Embryonic facial prominence (tissue), 1 donor: ENCODE measurements at regions not wholly inside any gene's neighbourhood (a gene's known extent, or its start where the extent isn't known, plus 50 kb on each side); places are given as distances from the start of the nearest gene placed in this dataset.
"Not testable (repeated sequence)": the region's sequence is repeated elsewhere in the genome, so short reads cannot be mapped to it uniquely, and the experiment has no call there.

ENCODE experiments used
- DNase-seq: peaks from one replicate; pipeline ENCODE4 v3.0.0-alpha.2; 2016; ENCODE audit errors: extremely low spot score

DNA sequence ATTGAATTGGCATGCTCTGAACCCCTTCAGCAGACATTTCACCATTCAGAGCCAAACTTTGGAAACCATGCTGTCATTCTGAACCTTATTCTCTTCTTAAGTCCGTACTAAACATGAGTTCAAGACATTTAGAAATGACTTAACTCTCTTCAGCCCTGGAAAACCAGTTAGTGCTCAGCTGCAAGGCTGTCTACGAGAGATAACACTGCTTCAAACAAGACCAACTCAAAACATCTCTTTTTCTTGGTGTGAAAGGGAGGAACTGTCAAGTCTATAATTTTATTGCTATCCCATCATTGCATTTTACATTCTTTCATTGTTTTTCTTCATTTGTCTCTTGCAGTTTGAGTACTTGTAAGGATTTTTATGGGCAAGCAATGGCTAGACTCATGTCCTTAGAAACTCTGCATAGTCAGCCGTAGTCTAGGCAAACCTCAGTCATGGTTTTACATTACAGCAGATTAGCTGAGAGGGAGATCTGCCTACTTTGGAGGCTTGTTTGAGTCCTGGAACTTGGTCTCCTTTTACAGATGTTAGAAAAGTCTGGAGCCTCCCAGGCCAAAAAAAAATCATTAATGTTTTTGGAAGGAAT, 120.6 kb upstream of the JADE1 start:
- DNase-seq: no peak

DNA sequence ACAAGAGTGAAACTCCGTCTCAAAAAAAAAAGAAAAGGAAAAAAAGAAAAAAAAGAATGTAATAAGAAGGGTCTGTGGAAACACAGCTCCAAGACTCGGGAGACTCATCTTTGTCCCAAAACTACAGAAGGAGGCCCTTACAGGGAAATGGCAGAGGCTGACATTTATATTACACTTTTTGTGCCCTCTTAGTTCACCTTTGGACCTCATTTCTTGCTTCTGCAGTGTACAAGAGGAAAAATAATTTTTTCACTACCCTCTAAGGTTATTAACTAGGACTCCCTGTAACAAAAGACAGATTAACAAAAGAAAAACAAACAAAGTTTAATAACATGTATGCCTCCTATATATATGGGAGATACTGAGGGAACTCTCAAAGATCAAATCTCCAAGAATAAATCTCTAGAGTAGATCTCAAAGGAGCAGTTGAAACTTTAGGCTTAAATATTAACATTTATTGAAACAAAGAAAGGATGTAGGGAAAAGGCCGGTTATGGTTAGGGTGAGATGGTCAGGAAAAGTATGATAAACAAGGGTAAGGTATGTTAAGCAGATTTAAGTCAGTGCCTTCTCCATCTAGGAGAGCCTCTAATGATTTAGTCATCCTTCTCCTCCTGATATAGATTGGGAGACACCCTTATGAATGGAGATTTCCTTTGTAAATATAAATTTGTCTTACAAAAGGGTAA, 121.3 kb upstream of the JADE1 start:
- DNase-seq: no peak

DNA sequence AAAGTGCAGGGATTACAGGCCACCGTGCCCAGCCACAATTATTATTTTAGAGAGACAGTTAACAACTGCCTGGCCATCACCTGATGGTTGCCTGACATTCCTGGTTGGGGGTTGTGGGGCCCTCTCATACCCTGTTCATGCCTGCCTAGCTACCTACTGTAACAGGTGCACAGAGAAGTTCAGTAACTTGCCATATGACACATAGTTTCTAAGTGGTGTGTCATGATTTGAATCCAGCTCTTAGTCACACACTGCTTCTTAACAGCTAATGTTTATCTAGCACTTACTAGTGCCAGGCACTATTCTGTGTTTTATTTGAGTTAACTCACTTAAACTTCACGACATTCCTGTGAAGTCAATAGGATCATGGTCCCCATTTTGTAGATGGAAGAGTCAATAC, 122.7 kb upstream of the JADE1 start:
- no peak for DNase-seq

DNA sequence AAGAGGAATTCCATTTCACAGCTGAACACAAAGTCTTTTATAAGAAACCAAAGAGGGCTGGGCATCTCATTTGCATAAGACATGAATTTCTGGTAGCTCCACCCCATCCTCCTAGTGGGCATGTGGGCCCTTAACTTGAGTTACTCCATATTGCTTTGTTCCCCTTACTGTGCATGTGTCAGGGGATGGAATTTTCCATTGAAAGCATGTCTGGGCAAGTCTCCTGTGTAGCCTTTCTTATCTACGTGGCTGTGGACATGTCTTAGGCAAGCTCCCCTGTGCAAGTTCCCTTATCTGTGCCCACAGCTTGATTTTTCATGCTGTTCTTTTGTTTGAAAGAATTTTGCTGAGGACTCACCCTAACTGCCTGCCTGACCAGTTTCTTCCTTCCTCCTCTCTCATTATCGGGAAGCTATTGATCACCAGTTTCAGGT, 123.5 kb upstream of the JADE1 start:
- no peak for DNase-seq

DNA sequence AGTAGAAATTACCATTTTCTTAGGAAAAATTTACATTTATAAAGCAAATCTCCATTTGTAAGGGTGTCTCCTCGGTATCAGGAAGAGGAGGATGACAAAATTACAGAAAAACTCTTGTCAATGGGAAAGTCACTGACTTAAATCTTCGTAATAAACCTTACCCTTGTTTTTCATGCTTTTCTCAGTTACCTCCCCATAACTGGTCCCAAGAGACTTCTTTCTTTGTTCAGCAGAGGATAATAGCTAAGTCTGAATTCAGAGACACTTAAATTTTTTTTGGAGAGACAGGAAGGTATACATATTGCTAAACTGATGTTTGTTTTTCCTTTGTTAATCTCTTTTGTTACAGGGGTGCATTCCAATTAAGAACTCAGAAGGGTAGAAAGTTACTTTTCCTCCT, 125.5 kb upstream of the JADE1 start:
- no peak for DNase-seq

DNA sequence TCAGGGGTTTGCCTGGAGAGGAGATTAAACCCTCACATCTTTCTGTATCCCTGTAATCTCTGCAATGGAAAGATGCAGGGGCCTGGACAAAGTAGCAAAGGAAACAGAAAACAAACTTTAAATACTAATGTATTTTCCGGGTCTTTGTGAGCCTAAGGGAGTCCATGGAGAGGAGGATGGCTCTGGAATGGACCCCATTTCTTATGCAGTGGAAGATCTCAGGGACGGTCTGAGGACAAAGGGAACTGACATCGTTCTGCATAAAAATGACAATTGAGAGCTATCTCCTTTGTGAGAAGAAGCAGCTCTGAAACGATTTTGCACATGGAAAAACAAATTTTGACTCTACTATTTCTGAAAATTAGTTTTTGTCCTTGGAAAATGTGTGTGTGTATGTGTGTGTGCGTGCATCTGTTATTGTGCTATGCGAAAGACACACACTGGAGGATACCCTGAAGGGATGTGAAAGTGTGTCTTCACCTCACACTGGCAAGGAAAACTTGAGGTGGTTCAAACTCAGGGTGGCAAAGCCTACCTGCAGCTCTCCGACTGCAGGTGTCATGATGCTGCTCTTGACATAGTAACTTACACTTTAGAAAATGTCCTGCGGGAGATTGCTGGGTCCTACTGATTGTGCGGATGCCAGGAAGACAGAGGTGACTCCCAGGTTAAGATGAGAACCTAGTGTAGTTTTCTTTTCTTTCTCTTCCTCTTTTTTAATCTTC, 126.4 kb upstream of the JADE1 start:
- no peak for DNase-seq

DNA sequence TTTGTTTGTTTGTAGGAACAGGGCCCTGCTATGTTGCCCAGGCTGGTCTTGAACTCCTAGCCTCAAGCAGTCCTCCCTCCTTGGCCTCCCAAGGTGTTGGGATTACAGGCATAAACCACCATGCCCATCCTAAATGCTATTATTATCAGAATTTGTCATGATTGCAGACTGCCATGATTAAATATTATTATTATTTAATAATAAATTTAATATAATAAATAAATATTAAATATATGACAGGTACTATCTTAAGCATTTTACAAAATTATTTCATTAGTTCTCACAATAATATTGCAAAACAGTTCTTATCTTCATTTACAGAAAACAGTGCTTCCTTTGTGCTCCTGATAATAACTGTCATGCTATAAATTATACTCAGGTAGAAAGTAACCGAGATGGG, 133.4 kb upstream of the JADE1 start:
- no peak for DNase-seq

DNA sequence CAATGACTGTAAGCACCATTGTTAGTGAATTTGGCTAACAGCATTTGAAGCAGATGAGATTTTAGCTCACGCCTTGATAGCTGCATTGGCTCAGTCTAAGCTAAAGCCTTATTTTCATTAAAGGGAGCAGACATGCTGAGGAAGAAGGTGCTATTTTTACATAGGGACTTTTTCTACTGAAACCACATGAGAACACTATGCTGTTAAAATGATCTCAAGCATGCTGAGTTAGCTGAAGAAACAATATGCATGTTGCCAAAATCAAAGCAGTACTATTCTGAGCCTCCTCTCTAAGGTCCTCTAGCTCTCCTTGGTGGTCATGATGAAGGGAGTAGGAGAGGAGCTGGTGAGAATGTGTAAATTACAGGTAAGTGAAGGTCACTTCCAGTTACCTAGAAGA, 134.4 kb upstream of the JADE1 start:
- DNase-seq: no peak

DNA sequence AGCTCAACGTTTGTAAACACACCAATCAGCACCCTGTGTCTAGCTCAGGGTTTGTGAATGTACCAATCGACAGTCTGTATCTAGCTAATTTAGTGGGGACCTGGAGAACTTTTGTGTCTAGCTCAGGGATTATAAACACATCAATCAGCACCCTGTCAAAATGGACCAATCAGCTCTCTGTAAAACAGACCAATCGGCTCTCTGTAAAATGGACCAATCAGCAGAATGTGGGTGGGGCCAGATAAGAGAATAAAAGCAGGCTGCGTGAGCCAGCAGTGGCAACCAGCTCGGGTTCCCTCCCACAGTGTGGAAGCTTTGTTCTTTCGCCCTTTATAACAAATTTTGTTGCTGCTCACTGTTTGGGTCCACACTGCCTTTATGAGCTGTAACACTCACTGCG, 136.3 kb upstream of the JADE1 start:
- not testable (repeated sequence) for DNase-seq

DNA sequence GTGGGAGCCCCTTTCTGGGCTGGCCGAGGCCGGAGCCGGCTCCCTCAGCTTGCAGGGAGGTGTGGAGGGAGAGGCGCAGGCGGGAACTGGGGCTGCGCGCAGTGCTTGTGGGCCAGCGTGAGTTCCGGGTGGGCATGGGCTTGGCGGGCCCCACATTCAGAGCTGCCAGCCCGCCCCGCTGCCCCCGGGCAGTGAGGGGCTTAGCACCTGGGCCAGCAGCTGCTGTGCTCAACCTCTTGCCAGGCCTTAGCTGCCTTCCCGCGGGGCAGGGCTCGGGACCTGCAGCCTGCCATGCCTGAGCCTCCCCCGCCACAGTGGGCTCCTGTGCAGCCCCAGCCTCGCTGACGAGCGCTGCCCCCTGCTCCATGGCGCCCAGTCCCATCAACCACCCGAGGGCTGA, 136.9 kb upstream of the JADE1 start:
- not testable (repeated sequence) for DNase-seq

DNA sequence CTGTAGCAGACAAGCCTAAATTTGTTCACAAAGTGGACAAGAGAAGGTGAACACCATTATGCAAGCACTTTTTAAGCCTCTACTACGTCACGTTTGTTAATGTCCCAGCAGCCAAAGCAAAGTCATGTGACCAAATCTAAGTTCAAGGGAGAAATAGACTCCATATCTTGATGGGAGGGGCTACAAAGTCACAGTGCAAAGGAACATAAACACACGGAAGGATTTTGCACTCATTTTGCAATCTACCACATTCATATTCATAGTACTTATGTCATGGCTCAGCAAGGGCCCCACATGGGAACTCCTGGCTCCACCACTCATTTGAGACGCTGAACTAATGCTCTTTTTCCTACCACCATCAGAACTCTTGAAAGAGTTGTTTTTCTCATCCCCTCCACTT, 139.0 kb upstream of the JADE1 start:
- DNase-seq: no peak

DNA sequence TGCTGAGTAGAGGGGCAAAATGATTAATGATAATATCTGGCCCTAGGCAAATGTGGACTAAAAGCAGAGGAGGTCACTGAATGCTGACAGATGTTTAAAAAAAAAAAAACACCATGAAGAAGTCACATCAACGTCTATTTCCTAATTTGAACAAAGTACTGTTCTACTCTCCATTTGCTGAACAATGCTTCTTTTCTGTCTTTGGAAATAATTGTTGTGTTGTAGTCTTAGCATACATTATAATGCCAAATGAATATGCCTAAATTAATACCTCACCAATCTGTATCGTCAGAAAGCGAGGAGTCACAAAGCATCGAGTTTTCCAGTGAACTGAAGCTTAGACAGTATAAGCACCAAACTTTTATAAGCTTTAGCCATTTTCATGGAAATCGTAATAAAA, 140.9 kb upstream of the JADE1 start:
- DNase-seq: no peak

DNA sequence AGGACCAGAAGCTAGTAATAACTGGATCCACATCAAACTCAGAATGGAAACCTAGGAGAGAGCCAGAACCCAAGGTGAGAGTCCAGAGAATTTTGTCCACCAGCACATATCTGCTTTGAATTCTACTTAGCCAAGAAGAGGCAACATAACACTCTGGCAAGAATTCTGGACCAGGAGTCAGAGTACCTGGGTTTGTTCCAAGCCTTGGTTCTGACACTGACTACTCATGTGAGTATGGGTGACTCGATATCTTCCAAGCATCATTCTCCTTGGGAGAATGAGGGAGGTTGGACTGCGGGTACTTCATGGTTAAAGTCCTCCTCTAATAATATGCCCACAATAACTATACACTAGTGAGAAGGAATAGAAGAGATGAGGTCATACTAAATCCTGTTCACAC, 144.0 kb upstream of the JADE1 start:
- DNase-seq: no peak

DNA sequence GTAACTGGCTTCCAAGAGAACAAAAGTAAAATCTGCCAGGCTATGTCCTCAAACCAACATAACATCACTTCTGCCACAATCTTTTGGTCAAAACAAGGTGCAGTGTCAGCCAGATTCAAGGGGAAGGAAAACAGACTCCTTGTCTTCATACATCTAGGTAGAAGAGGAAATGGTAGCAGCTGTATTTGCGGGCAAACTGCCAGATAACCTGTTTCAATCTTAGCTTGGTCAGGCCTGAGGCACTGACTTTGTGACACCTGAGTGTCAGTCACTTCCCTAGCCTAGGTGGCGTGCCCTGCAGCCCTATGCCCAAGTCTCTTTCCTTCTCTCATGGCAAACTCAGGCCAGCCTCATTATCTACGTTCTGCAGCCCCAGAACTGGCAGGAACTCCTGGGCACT, 146.2 kb upstream of the JADE1 start:
- DNase-seq: no peak

DNA sequence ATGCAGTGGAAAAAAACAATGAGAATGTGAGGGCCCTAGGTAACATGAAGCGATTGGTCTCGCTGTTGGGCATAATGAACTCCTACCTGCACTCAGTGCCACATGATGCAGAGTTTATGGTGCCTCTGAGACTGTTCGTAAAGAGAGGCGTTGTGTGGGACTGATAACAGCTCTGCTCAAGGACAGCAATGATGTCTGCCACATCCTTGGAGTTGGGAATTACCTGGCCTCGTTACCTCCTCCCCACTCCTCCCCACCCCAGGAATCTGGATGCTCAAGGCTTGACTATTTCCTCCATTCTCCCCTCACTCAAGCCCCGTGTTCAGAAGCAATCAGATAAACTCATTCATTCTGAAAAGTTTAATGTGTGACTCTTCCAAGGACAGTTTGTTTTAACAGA, 148.0 kb upstream of the JADE1 start:
- no peak for DNase-seq

DNA sequence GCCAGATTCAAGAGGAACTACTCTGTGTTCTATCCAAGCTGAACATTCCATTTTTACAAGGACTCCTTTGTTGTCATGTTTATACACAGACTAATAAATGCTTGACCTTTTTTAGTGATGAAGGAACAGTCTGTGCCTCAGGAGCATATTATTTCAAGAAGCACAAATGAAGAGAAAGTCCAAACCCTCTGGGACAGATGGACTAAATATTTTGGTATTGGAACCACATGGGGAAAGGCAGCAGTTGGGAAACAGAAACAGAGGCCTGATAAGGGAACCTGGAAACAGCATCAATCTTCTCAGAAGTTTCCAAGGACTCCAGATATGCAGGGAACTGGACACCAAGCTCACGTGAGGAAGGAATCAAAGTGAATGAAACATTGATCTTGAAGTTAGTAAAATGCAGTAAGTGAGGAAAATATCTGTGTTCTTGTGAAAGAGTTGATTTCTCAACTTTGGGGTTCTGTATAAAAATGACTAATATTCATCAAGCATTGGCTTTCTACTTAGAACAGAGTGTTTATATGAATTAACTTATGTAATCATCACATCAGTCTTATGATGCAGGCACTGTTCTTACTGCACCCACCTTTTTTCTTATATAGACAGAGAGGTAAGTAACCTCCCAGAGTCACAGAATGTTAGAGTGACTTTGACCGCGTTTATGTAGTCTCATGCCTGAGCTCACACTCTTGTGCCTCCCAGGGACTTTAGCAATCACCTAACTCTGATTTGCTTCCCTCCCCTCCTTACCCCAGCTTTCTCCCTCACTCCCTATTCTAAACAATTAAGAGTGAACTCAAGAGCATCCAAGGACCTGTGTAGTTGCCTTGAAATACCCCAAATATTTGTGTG, 148.9 kb upstream of the JADE1 start:
- DNase-seq: no peak

DNA sequence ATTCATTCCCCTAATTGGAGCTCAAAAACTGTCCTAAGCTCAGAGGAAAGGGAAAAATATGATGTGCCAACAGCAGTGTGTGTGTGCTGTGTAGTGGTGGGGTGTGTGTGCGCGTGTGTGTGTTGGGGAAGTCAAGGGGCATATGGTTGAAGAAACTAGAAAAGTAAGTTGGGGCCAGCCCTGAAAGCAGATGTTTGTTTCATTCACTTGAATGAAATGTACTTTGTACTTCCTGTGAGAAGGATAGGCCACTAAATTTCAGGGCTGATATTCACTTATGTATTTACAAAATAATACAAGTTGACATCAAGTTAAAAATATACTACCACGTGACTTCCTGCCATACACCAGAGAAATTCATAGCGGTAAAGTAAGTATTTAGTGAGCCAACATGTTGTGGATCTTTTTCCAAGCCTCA, 151.3 kb upstream of the JADE1 start:
- DNase-seq: no peak

DNA sequence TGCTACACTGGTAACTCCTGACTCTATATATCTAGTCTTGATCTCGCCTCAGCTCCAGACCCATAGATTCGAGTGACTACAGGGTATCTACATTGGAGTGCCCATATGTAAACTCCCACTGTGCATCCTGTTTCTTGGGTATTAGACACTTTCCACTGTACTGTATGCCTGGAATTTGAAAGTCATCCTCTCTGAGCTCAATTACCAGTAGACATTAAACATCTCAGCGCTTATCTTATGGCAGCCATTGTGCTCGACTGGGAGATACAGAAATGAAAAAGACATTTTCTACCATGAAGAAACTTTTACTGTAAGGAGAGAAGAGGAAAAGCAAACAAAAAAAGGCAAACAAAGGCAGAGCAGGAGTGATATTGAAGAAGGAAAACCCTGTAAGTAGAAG, 151.9 kb upstream of the JADE1 start:
- DNase-seq: no peak

DNA sequence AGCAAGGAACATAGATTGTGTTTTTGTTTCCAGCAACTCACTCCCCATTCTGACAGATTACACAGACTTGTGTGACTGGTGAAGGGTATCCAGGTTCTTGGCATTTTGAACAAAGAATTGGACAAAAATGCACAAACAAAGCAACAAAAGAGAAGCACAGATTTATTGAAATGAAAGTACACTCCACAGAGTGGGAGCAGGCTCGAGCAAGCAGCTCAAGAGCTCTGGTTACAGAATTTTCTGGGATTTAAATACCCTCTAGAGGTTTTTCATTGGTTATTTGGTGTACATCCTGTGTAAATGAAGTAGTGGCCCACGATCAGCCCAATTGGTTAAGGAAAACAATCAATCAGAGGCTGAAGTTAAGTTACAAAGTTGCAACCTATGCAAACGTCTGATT, 155.0 kb upstream of the JADE1 start:
- no peak for DNase-seq

DNA sequence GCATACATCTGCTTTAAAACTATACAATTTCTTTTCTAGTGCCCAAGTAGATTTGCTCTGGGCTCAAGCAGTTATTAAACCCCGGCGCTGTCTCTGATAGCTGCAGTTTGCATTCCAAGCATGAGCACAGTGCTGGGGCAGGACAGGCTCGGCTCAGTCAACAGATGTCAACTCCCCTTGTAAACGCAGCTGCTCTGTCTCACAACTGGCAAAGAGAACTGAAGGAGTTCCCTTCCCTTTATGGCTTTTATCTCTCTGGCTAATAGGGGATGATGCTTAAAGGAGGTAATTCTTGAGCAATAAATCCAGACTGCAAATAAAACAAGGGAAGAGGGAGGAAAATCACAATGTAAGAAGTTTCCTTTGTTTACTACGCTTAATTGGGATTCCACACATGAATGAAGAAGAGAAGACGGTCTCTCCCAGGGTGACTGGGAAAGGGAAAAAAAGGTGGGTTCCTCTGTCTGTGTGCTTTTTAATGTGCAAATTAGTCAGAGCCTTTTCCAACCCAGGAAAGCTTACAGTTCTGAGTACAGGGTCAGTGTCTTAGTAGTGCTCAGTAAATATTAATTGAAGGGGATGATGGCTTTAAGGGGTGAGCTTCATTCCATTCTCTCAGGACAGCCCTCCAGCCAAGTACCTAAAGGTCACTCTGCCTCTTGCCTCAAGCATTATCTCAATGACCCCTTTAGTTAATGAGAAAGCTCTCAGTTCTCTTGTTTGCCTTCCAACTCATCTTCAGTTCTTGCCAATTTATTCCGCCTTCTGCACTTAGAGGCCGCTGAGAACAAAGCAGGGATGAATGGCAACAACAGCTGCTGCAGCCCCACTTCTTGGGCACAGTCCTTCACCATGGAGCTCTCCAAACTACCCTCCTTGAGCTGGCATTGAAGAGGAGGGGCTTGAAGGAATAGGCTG, 155.7 kb upstream of the JADE1 start:
- no peak for DNase-seq

DNA sequence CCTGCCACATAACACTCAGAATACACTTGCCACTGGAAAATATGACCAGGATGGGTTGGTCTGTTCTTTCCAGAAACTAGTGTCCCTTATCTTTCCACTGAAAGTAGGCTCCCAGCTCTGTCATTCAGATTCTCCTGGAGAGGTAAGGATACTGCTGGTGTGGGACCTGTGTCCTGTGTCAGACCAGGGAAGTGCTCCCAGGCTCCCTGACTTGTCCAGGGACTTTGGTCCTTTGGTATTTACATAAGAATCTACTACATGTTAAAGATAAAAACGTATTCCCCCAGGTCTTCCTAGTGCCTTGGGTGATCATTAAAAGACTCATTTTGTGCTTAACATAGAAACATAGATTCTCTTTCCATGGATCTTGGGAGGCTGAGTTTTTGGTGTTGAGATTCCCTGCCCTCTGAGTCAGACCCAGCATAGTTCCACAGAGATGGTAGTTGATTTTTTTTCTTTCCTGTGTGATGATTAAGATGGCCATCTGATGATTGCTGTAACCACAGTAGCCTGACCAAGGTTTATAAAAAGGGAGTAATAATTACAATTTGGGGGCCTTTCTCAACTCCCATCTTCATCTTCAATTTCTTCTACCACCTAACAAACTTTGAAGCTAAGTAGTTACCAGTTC, 159.8 kb upstream of the JADE1 start:
- DNase-seq: no peak
